ENCODE measurements at regions not wholly inside any gene's neighbourhood (a gene's known extent, or its start where the extent isn't known, plus 50 kb on each side); places are given as distances from the start of the nearest gene placed in this dataset.

GRCh38 chr16:31676731-31677130 is 149.0 kb downstream of the AHSP start:
- TF ChIP-seq CTCF (IDR thresholded peaks at IDR 0.05 in 2 of 3, conservative IDR thresholded peaks at IDR 0.05 in 1 of 3; ENCODE audit: borderline replicate concordance in 1 of 3, insufficient read depth in 1 of 3, low read depth in 2 of 3, low read length in 2 of 3) = no peak
- TF ChIP-seq POLR2A (IDR thresholded peaks at IDR 0.05; ENCODE audit: borderline replicate concordance, extremely low read depth, insufficient read depth, insufficient read length) = no peak
- TF ChIP-seq EZH2 (IDR thresholded peaks at IDR 0.05) = no peak
- no peak for TF ChIP-seq RAD21 (IDR thresholded peaks at IDR 0.05; ENCODE audit: low read depth)
- no peak for TF ChIP-seq EGR1 (IDR thresholded peaks at IDR 0.05; ENCODE audit: low read depth)
- no peak for TF ChIP-seq YY1 (IDR thresholded peaks at IDR 0.05; ENCODE audit: extremely low read depth, insufficient replicate concordance, low read depth, low read length)
- TF ChIP-seq SIN3A (IDR thresholded peaks at IDR 0.05; ENCODE audit: low read depth) = no peak
- no peak for TF ChIP-seq EZH2phosphoT487 (IDR thresholded peaks at IDR 0.05; ENCODE audit: borderline replicate concordance)

All from HCT116 (cell line).